ENCODE measurements at regions not wholly inside any gene's neighbourhood (a gene's known extent, or its start where the extent isn't known, plus 50 kb on each side); places are given as distances from the start of the nearest gene placed in this dataset.

DNA sequence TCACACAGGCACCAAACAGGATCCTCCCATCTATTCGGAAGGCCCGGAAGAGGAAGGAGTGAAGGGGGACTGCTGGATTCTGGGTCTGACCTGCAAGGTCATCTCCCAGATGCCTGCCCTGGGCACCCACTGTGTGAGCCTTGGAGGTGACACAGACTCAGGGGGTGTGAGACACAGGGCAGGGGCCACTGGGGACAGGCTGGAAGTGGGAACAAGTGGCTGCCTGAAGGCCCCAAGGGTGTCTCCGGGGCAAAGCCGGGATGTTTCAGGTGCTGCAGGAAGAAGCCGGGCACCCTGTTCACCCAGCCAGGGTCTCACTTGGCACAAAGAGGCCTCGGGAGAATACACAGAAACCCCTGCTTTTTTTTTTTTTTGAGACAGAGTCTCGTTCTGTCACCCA lies 385.5 kb downstream of the CTTN start:
- ATAC-seq (replicated peaks) = no peak
- peaks cover 0 to 1% of the 10 kb centered on the region in 2 donors for H3K4me1 Mint-ChIP-seq (ENCODE audit: low read depth in 2 of 2)
- H3K27me3 Mint-ChIP-seq = peaks cover 7% of the 10 kb centered on the region in 2 donors
- no peaks in the 10 kb centered on the region for H3K36me3 Mint-ChIP-seq (ENCODE audit: insufficient read depth)
- no peak overlapping the region for H3K4me3 Mint-ChIP-seq
- no peak for DNase-seq
- H3K9me3 Mint-ChIP-seq = no peaks in the 10 kb centered on the region
- H3K27ac Mint-ChIP-seq = no peak overlapping the region

DNA sequence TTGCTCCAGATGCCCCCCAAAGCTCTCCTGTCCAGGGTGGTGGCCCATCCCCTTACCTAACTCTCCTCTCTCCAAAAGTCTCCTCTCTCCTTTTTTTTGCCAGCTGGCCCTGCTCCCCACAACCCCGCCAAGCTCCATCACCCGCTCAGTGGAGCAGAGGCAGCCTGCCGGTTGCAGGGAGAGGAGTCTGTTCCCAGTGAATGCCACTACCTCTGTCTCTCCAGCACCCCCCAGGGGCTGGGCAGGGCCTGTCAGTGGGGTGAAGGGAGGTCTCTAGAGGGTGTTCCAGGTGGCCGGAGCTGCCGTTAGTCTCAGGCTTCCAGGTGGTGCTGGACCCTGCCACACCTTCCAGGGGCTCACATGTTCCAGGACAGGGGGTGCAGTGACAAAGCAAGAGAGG lies 387.0 kb downstream of the CTTN start:
- Mint-ChIP-seq H3K27ac (no peak overlapping the region), H3K4me1 (ENCODE audit: low read depth in 2 of 2) (peaks cover 0 to 1% of the 10 kb centered on the region in 2 donors), H3K9me3 (no peaks in the 10 kb centered on the region), H3K36me3 (ENCODE audit: insufficient read depth) (no peaks in the 10 kb centered on the region), H3K27me3 (peaks cover 7 to 9% of the 10 kb centered on the region in 2 donors), H3K4me3 (no peak overlapping the region)
- ATAC-seq (replicated peaks) (no peak), DNase-seq (no peak)

- H3K4me3 Mint-ChIP-seq = no peak overlapping the region
- ATAC-seq (replicated peaks) (no peak), DNase-seq (no peak)
- no peak overlapping the region for H3K27ac Mint-ChIP-seq
- H3K9me3 Mint-ChIP-seq = no peaks in the 10 kb centered on the region
- H3K4me1 Mint-ChIP-seq (ENCODE audit: low read depth in 2 of 2) = peaks cover 0 to 1% of the 10 kb centered on the region in 2 donors
- H3K27me3 Mint-ChIP-seq = peaks cover 7 to 9% of the 10 kb centered on the region in 2 donors
- H3K36me3 Mint-ChIP-seq (ENCODE audit: insufficient read depth) = no peaks in the 10 kb centered on the region
Measured at GRCh38 chr11:70786021-70786665, 387.8 kb downstream of the CTTN start.

DNA sequence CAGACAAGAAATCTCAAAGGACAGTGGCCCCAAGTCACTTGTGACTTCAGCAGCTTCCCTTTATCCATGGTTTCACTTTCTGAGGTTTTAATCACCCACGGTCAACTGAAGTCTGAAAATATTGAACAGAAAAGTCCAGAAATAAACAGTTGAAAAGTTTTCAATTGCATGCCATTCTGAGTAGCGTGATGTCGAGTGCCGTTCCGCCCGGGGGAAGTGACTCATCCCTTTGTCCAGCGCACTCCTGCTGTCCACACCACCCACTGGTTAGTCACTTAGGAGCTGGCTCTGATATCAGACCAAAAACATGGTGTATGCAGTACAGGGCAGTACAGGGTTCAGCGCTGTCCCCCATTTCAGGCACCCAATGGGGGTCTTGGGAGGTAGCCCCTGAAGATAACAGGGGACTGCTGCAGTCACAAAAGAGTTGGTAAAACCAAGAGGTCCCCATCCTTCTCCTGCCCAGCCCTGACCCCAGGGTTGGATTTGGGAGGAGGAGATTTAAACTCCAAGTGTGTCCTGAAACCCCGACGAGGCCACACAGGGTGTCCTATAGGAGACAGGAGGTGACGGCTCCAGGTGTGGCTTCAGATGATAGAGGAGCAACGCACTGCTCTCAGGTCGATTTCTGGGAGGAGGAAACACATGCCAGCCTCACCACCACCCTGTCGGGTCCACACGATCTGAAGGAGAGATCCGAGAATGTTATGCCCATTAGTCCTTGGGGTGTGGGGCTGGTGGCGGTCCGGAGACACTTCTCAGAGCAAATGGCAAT lies 390.1 kb downstream of the CTTN start:
- Mint-ChIP-seq H3K27ac (no peak overlapping the region), H3K4me3 (no peak overlapping the region), H3K9me3 (peaks cover 2 to 10% of the 10 kb centered on the region in 2 donors), H3K27me3 (peaks cover 3 to 9% of the 10 kb centered on the region in 2 donors), H3K4me1 (ENCODE audit: low read depth in 2 of 2) (peaks cover 0 to 1% of the 10 kb centered on the region in 2 donors), H3K36me3 (ENCODE audit: insufficient read depth) (no peaks in the 10 kb centered on the region)
- ATAC-seq (replicated peaks) = no peak
- no peak for DNase-seq

GRCh38 chr11:70790671-70791300 lies 392.5 kb downstream of the CTTN start:
- Mint-ChIP-seq H3K27ac (no peak overlapping the region), H3K4me3 (no peak overlapping the region), H3K36me3 (ENCODE audit: insufficient read depth) (no peaks in the 10 kb centered on the region), H3K4me1 (ENCODE audit: low read depth in 2 of 2) (no peaks in the 10 kb centered on the region), H3K27me3 (peaks cover 0 to 13% of the 10 kb centered on the region in 2 donors), H3K9me3 (peaks cover 2 to 13% of the 10 kb centered on the region in 2 donors)
- no peak for ATAC-seq (replicated peaks)
- DNase-seq = no peak

DNA sequence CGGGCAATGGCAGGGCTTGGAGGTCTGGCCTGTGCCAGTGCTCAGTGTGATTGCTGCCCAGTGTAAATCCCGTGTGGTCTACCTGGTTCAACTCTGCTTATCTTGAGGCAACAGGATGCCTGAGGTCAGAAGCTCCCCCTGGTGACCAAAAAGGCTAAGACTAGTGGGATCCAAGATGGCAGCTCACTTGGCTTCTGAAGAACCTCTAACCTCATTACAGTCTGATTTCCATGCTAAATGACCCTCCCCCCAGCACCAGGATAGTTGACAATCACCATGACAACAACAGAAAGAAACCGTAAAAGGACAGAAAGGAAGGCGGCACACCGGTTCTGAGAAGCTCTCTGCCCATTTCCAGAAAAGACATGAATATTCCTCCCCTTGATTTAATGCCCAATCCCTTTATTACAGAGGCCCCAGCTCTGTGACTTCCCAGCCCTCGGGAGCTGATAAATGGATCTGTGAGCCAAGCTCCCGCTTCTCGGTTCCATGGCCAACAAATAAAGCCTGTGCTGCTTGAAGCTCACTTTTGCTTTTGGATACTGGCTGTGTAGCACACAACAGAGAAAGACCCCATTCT lies 398.4 kb downstream of the CTTN start:
- no peaks in the 10 kb centered on the region for H3K36me3 Mint-ChIP-seq (ENCODE audit: insufficient read depth)
- H3K4me3 Mint-ChIP-seq = no peak overlapping the region
- DNase-seq (no peak), ATAC-seq (replicated peaks) (no peak)
- H3K9me3 Mint-ChIP-seq = peaks cover 7 to 26% of the 10 kb centered on the region in 2 donors
- H3K27ac Mint-ChIP-seq = no peak overlapping the region
- H3K4me1 Mint-ChIP-seq (ENCODE audit: low read depth in 2 of 2) = no peaks in the 10 kb centered on the region
- peaks cover 0 to 7% of the 10 kb centered on the region in 2 donors for H3K27me3 Mint-ChIP-seq

DNA sequence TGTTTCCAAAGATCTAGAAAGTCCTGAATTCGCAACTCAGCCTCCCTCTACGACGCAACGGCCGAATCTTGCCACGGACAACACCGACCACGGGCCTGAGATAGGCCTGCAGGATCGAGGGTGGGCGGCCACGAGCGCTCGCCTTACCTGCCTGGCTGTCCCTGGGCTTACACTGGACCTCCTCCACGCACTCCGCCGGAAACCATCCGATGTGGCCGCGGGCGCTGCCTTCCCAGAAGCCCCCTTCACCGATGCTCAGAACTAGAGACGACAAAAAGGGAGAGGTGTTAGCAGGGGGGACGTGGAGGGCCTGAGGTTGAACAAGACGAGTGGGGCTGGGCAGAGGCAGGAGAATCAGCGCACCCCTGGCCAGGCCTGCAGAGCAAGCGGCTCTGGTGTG lies 400.0 kb downstream of the CTTN start:
- Mint-ChIP-seq H3K27ac (no peak overlapping the region), H3K27me3 (peaks cover under 1 to 7% of the 10 kb centered on the region in 2 donors), H3K9me3 (peaks cover 6 to 19% of the 10 kb centered on the region in 2 donors), H3K36me3 (ENCODE audit: insufficient read depth) (no peaks in the 10 kb centered on the region), H3K4me3 (no peak overlapping the region), H3K4me1 (ENCODE audit: low read depth in 2 of 2) (no peaks in the 10 kb centered on the region)
- DNase-seq (no peak), ATAC-seq (replicated peaks) (no peak)

GRCh38 chr11:70799386-70799785 lies 401.1 kb downstream of the CTTN start:
- Mint-ChIP-seq H3K4me1 (ENCODE audit: low read depth in 2 of 2) (no peaks in the 10 kb centered on the region), H3K9me3 (peaks cover 4 to 14% of the 10 kb centered on the region in 2 donors), H3K36me3 (ENCODE audit: insufficient read depth) (no peaks in the 10 kb centered on the region), H3K4me3 (no peak overlapping the region), H3K27me3 (peaks cover 7 to 12% of the 10 kb centered on the region in 2 donors), H3K27ac (no peak overlapping the region)
- ATAC-seq (replicated peaks) = no peak
- no peak for DNase-seq

DNA sequence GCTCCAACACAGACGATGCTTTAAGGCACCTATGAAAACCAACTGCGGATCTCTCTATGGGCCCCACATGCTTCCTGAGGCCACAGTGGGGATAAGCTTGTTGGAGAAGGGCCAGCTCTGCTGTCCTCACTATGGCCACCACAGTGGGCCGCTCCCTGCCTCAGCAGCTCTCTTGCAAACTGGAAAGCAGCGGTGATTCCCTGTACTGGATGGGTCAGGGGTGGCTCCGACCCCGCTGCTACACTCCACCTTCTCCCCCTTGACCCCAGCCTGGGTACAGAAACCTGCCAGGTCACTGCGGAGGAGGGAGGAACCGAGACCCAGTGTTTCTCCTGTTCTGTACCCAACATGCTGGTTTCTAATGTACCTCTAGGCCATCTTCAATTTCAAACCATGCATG lies 403.9 kb downstream of the CTTN start:
- no peaks in the 10 kb centered on the region for H3K4me1 Mint-ChIP-seq (ENCODE audit: low read depth in 2 of 2)
- DNase-seq (no peak), ATAC-seq (replicated peaks) (no peak)
- H3K4me3 Mint-ChIP-seq = no peak overlapping the region
- H3K9me3 Mint-ChIP-seq = peaks cover 0 to 6% of the 10 kb centered on the region in 2 donors
- H3K27me3 Mint-ChIP-seq = peaks cover 14 to 23% of the 10 kb centered on the region in 2 donors
- no peak overlapping the region for H3K27ac Mint-ChIP-seq
- H3K36me3 Mint-ChIP-seq (ENCODE audit: insufficient read depth) = no peaks in the 10 kb centered on the region

GRCh38 chr11:70804139-70804837 lies 406.0 kb downstream of the CTTN start:
- no peak for DNase-seq
- Mint-ChIP-seq H3K27ac (no peak overlapping the region), H3K4me3 (no peak overlapping the region), H3K4me1 (ENCODE audit: low read depth in 2 of 2) (no peaks in the 10 kb centered on the region), H3K9me3 (no peaks in the 10 kb centered on the region), H3K27me3 (peaks cover 14 to 23% of the 10 kb centered on the region in 2 donors), H3K36me3 (ENCODE audit: insufficient read depth) (no peaks in the 10 kb centered on the region)
- no peak for ATAC-seq (replicated peaks)

DNA sequence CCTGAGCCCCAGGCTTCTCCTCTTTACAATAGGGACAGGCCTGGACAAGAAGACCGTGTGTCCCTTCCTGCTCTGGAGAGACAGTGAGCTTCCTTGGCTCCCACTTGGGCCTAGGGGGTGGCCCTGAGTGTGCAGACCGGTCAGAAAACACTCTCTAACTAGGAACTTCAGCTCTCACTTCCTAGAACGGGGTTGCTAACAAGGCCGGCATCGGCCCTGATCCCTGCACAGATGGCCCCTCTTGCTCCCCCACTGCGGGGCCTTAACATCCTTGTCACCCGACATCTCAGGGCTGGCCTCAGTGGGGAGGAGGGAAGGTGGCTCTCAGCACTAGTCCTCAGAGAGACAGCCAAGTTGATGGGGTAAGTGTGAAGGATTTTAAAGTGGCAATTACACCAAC lies 406.9 kb downstream of the CTTN start:
- Mint-ChIP-seq H3K36me3 (ENCODE audit: insufficient read depth) (no peaks in the 10 kb centered on the region), H3K4me1 (ENCODE audit: low read depth in 2 of 2) (no peaks in the 10 kb centered on the region), H3K9me3 (no peaks in the 10 kb centered on the region), H3K27me3 (peaks cover 14 to 23% of the 10 kb centered on the region in 2 donors), H3K4me3 (no peak overlapping the region), H3K27ac (no peak overlapping the region)
- DNase-seq (no peak), ATAC-seq (replicated peaks) (no peak)

GRCh38 chr11:70805971-70806370 lies 407.6 kb downstream of the CTTN start:
- H3K27me3 Mint-ChIP-seq = peaks cover 14 to 23% of the 10 kb centered on the region in 2 donors

More at GRCh38 chr11:70805971-70806370, 407.6 kb downstream of the CTTN start:
- H3K4me3 Mint-ChIP-seq = no peak overlapping the region
- no peaks in the 10 kb centered on the region for H3K4me1 Mint-ChIP-seq (ENCODE audit: low read depth in 2 of 2)
- ATAC-seq (replicated peaks) = no peak
- DNase-seq = no peak
- H3K9me3 Mint-ChIP-seq = no peaks in the 10 kb centered on the region
- no peaks in the 10 kb centered on the region for H3K36me3 Mint-ChIP-seq (ENCODE audit: insufficient read depth)
- no peak overlapping the region for H3K27ac Mint-ChIP-seq

All from effector memory CD8-positive, alpha-beta T cell (primary cell).